SK-N-SH treated with all-trans-retinoic acid at 6 μM for 48 hours (cell line): ENCODE measurements at regions not wholly inside any gene's neighbourhood (a gene's known extent, or its start where the extent isn't known, plus 50 kb on each side); places are given as distances from the start of the nearest gene placed in this dataset.

Source experiments
- BACH2 ChIP-seq: fragments of 250-450 bp; sonication (Bioruptor Pico); IDR thresholded peaks from 2 replicates; pipeline ENCODE4 v1.9.0; 2021; ENCODE audit warnings: mild to moderate bottlenecking, borderline replicate concordance
- SNAI2 ChIP-seq: fragments of 250-450 bp; sonication (Bioruptor Pico); IDR thresholded peaks from 2 replicates; pipeline ENCODE4 v1.5.0; 2020; ENCODE audit warnings: mild to moderate bottlenecking, moderate library complexity
- ZFP30 ChIP-seq: fragments of 450-650 bp; formaldehyde crosslinking; IDR thresholded peaks from 2 replicates; pipeline ENCODE4 v1.5.0; 2022; ENCODE audit warnings: mild to moderate bottlenecking, moderate library complexity
- ZNF8 ChIP-seq: fragments of 450-650 bp; formaldehyde crosslinking; IDR thresholded peaks from 2 replicates; pipeline ENCODE4 v1.5.0; 2020; ENCODE audit warnings: mild to moderate bottlenecking, moderate library complexity

GRCh38 chr12:60693019-60693626 lies 1097.3 kb downstream of the SLC16A7 start:
- no peak for TF ChIP-seq ZNF8 (CRISPR knock-in tag)
- TF ChIP-seq ZFP30 = no peak
- no peak for TF ChIP-seq BACH2 (CRISPR knock-in tag)
- TF ChIP-seq SNAI2 (CRISPR knock-in tag) = no peak
